ENCODE measurements at regions not wholly inside any gene's neighbourhood (a gene's known extent, or its start where the extent isn't known, plus 50 kb on each side); places are given as distances from the start of the nearest gene placed in this dataset.

GRCh38 chr14:58801086-58801485 lies 163.3 kb downstream of the DACT1 start:
- intact Hi-C loops (cut with DNase I), result no loop called here
- Histone ChIP-seq H3K27me3 (ENCODE audit: control insufficient read depth in 1 of 2, insufficient read depth in 2 of 2, low read length in 1 of 2) (no peaks in the 10 kb centered on the region), H3K4me1 (ENCODE audit: control insufficient read depth in 1 of 2, insufficient read depth in 2 of 2, low read length in 2 of 2) (no peaks in the 10 kb centered on the region), H3K9me3 (ENCODE audit: control insufficient read depth, low read length) (no peaks in the 10 kb centered on the region), H3K4me3 (ENCODE audit: low read length in 2 of 2) (no peak overlapping the region), H3K27ac (ENCODE audit: low read depth in 1 of 2, low read length in 2 of 2) (no peak overlapping the region), H3K36me3 (ENCODE audit: control insufficient read depth in 1 of 2, insufficient read depth in 2 of 2, low read length in 1 of 2) (no peaks in the 10 kb centered on the region)
- DNase-seq (no peak), ATAC-seq (ENCODE audit: low FRiP score) (no peak)

DNA sequence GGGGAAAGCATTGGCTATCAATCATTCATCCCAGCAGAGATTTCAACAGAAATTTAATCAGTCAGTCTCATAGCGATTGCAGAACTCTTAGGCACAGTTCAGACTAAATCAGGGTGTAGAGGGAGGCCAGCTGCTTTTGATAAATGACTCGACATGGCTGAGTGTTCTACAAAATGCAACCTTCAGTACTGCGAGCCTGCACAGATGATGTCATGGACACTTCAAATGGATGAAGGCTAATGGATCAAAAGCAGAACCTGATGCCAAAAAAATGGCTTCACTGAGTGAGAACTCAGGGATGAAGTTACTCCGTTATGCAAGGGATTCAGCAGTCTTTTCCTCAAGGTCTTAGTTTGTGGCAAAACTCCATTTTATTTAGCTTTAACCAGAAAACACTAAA lies 167.3 kb downstream of the DACT1 start:
- peak; percentile 64 for ATAC-seq (ENCODE audit: low FRiP score)
- Histone ChIP-seq H3K4me1 (ENCODE audit: control insufficient read depth in 1 of 2, insufficient read depth in 2 of 2, low read length in 2 of 2) (no peaks in the 10 kb centered on the region), H3K27me3 (ENCODE audit: control insufficient read depth in 1 of 2, insufficient read depth in 2 of 2, low read length in 1 of 2) (no peaks in the 10 kb centered on the region), H3K27ac (ENCODE audit: low read depth in 1 of 2, low read length in 2 of 2) (no peak overlapping the region), H3K9me3 (ENCODE audit: control insufficient read depth, low read length) (no peaks in the 10 kb centered on the region), H3K36me3 (ENCODE audit: control insufficient read depth in 1 of 2, insufficient read depth in 2 of 2, low read length in 1 of 2) (no peaks in the 10 kb centered on the region), H3K4me3 (ENCODE audit: low read length in 2 of 2) (no peak overlapping the region)
- no peak for DNase-seq
- intact Hi-C loops (cut with DNase I), result no loop called here
- WGBS, 2 donors, result 23 to 31% methylated on average over 4 of the region's 4 CpGs

GRCh38 chr14:58805605-58806409 lies 168.0 kb downstream of the DACT1 start:
- Histone ChIP-seq H3K4me1 (ENCODE audit: control insufficient read depth in 1 of 2, insufficient read depth in 2 of 2, low read length in 2 of 2) (no peaks in the 10 kb centered on the region), H3K4me3 (ENCODE audit: low read length in 2 of 2) (no peak overlapping the region), H3K27me3 (ENCODE audit: control insufficient read depth in 1 of 2, insufficient read depth in 2 of 2, low read length in 1 of 2) (no peaks in the 10 kb centered on the region), H3K9me3 (ENCODE audit: control insufficient read depth, low read length) (no peaks in the 10 kb centered on the region), H3K36me3 (ENCODE audit: control insufficient read depth in 1 of 2, insufficient read depth in 2 of 2, low read length in 1 of 2) (no peaks in the 10 kb centered on the region), H3K27ac (ENCODE audit: low read depth in 1 of 2, low read length in 2 of 2) (no peak overlapping the region)
- intact Hi-C loops (cut with DNase I), result no loop called here
- DNase-seq (no peak), ATAC-seq (ENCODE audit: low FRiP score) (no peak)
- 34 to 45% methylated on average over 6 of the region's 6 CpGs for WGBS, 2 donors

DNA sequence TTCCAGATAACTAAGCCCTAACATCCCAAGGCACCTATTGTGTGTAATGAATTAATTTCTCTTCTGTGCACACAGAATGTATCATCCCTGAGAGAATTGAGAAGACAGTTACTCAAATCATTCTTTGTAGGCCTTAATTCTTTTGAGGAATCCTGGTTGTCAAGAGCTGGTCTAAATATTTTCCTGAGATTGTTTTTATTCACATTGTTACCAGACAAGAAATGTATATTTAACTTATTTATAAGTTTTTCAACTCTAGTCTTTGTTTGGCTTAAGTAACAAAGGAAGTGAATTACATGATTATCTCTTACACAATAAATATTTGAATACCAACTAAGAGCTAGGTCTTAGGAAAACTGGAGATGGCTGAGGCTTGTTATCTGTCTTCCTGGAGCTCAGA lies 169.4 kb downstream of the DACT1 start:
- Histone ChIP-seq H3K27me3 (ENCODE audit: control insufficient read depth in 1 of 2, insufficient read depth in 2 of 2, low read length in 1 of 2) (no peaks in the 10 kb centered on the region), H3K9me3 (ENCODE audit: control insufficient read depth, low read length) (no peaks in the 10 kb centered on the region), H3K36me3 (ENCODE audit: control insufficient read depth in 1 of 2, insufficient read depth in 2 of 2, low read length in 1 of 2) (no peaks in the 10 kb centered on the region), H3K4me1 (ENCODE audit: control insufficient read depth in 1 of 2, insufficient read depth in 2 of 2, low read length in 2 of 2) (no peaks in the 10 kb centered on the region), H3K4me3 (ENCODE audit: low read length in 2 of 2) (no peak overlapping the region), H3K27ac (ENCODE audit: low read depth in 1 of 2, low read length in 2 of 2) (no peak overlapping the region)
- intact Hi-C loops (cut with DNase I), result no loop called here
- ATAC-seq (ENCODE audit: low FRiP score) (no peak), DNase-seq (no peak)

DNA sequence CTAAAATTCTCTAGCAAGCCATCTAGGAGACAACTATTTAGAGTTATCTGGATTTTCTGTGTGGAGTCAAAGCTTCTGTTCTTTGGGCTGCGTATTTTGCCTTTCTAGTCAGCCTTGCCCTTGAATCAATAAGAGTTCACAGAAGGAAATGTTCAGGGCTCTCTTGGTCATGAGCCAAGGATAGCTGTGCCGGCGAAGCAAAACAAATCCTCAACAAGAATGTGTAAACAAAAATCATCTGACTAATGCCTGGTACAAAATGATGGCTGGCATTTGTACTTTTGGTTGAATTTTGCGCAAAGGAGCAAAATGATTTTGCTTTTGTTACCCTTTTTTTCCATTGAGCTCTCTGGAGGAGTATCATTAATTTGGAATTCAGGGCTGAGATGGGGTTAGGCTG lies 171.1 kb downstream of the DACT1 start:
- no peak for ATAC-seq (ENCODE audit: low FRiP score)
- H3K36me3 ChIP-seq (ENCODE audit: control insufficient read depth in 1 of 2, insufficient read depth in 2 of 2, low read length in 1 of 2), result no peaks in the 10 kb centered on the region
- intact Hi-C loops (cut with DNase I), result no loop called here
- no peaks in the 10 kb centered on the region for H3K4me1 ChIP-seq (ENCODE audit: control insufficient read depth in 1 of 2, insufficient read depth in 2 of 2, low read length in 2 of 2)
- DNase-seq, result no peak
- no peak overlapping the region for H3K27ac ChIP-seq (ENCODE audit: low read depth in 1 of 2, low read length in 2 of 2)
- no peak overlapping the region for H3K4me3 ChIP-seq (ENCODE audit: low read length in 2 of 2)
- no peaks in the 10 kb centered on the region for H3K27me3 ChIP-seq (ENCODE audit: control insufficient read depth in 1 of 2, insufficient read depth in 2 of 2, low read length in 1 of 2)
- WGBS, 2 donors, result 36 to 37% methylated on average over 4 of the region's 4 CpGs
- no peaks in the 10 kb centered on the region for H3K9me3 ChIP-seq (ENCODE audit: control insufficient read depth, low read length)

GRCh38 chr14:58809520-58809919 lies 171.8 kb downstream of the DACT1 start:
- no peaks in the 10 kb centered on the region for H3K9me3 ChIP-seq (ENCODE audit: control insufficient read depth, low read length)
- WGBS, 2 donors, result 53 to 86% methylated on average over 1 of the region's 1 CpG
- no peak for ATAC-seq (ENCODE audit: low FRiP score)

GRCh38 chr14:58812050-58812910 lies 174.5 kb downstream of the DACT1 start:
- no peaks in the 10 kb centered on the region for H3K36me3 ChIP-seq (ENCODE audit: control insufficient read depth in 1 of 2, insufficient read depth in 2 of 2, low read length in 1 of 2)
- ATAC-seq (ENCODE audit: low FRiP score) (no peak), DNase-seq (no peak)
- intact Hi-C loops (cut with DNase I), result no loop called here
- no peaks in the 10 kb centered on the region for H3K27me3 ChIP-seq (ENCODE audit: control insufficient read depth in 1 of 2, insufficient read depth in 2 of 2, low read length in 1 of 2)
- H3K4me1 ChIP-seq (ENCODE audit: control insufficient read depth in 1 of 2, insufficient read depth in 2 of 2, low read length in 2 of 2), result no peaks in the 10 kb centered on the region
- 80 to 81% methylated on average over 3 of the region's 3 CpGs for WGBS, 2 donors
- no peak overlapping the region for H3K27ac ChIP-seq (ENCODE audit: low read depth in 1 of 2, low read length in 2 of 2)
- H3K4me3 ChIP-seq (ENCODE audit: low read length in 2 of 2), result no peak overlapping the region
- no peaks in the 10 kb centered on the region for H3K9me3 ChIP-seq (ENCODE audit: control insufficient read depth, low read length)

More at GRCh38 chr14:58809520-58809919, 171.8 kb downstream of the DACT1 start:
- Histone ChIP-seq H3K4me3 (ENCODE audit: low read length in 2 of 2) (no peak overlapping the region), H3K4me1 (ENCODE audit: control insufficient read depth in 1 of 2, insufficient read depth in 2 of 2, low read length in 2 of 2) (no peaks in the 10 kb centered on the region), H3K27me3 (ENCODE audit: control insufficient read depth in 1 of 2, insufficient read depth in 2 of 2, low read length in 1 of 2) (no peaks in the 10 kb centered on the region), H3K27ac (ENCODE audit: low read depth in 1 of 2, low read length in 2 of 2) (no peak overlapping the region), H3K36me3 (ENCODE audit: control insufficient read depth in 1 of 2, insufficient read depth in 2 of 2, low read length in 1 of 2) (no peaks in the 10 kb centered on the region)
- no peak for DNase-seq
- intact Hi-C loops (cut with DNase I), result no loop called here

- H3K27ac ChIP-seq (ENCODE audit: low read depth in 1 of 2, low read length in 2 of 2), result no peak overlapping the region
- intact Hi-C loops (cut with DNase I), result no loop called here
- no peaks in the 10 kb centered on the region for H3K4me1 ChIP-seq (ENCODE audit: control insufficient read depth in 1 of 2, insufficient read depth in 2 of 2, low read length in 2 of 2)
- DNase-seq (no peak), ATAC-seq (ENCODE audit: low FRiP score) (no peak)
- no peaks in the 10 kb centered on the region for H3K36me3 ChIP-seq (ENCODE audit: control insufficient read depth in 1 of 2, insufficient read depth in 2 of 2, low read length in 1 of 2)
- H3K4me3 ChIP-seq (ENCODE audit: low read length in 2 of 2), result no peak overlapping the region
- WGBS, 2 donors, result 94 to 96% methylated on average over 2 of the region's 2 CpGs
- no peaks in the 10 kb centered on the region for H3K9me3 ChIP-seq (ENCODE audit: control insufficient read depth, low read length)
- no peaks in the 10 kb centered on the region for H3K27me3 ChIP-seq (ENCODE audit: control insufficient read depth in 1 of 2, insufficient read depth in 2 of 2, low read length in 1 of 2)
These were observed 176.0 kb downstream of the DACT1 start for GRCh38 chr14:58813745-58814144.

DNA sequence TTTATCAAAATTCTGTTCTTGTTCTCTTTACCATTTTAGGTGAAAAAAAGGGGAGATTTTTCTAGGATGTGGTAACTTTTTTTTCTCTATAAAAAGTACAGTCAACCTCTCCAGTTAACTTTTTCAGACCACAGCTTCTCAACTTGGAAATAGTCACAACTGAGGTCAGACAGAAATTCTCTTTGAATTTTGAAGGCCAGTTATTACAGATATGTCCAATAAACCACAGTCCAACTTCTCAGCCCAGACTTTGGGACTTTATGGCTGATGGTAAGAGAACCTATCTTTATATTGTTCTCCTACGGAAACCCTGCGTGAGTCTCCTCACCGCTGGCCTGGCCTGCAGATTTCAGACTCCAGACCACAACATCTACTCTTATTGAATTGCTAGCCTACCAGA lies 176.7 kb downstream of the DACT1 start:
- Histone ChIP-seq H3K27me3 (ENCODE audit: control insufficient read depth in 1 of 2, insufficient read depth in 2 of 2, low read length in 1 of 2) (no peaks in the 10 kb centered on the region), H3K27ac (ENCODE audit: low read depth in 1 of 2, low read length in 2 of 2) (no peak overlapping the region), H3K36me3 (ENCODE audit: control insufficient read depth in 1 of 2, insufficient read depth in 2 of 2, low read length in 1 of 2) (no peaks in the 10 kb centered on the region), H3K4me3 (ENCODE audit: low read length in 2 of 2) (no peak overlapping the region), H3K4me1 (ENCODE audit: control insufficient read depth in 1 of 2, insufficient read depth in 2 of 2, low read length in 2 of 2) (no peaks in the 10 kb centered on the region), H3K9me3 (ENCODE audit: control insufficient read depth, low read length) (no peaks in the 10 kb centered on the region)
- DNase-seq (no peak), ATAC-seq (ENCODE audit: low FRiP score) (no peak)
- intact Hi-C loops (cut with DNase I), result no loop called here
- 97 to 98% methylated on average over 3 of the region's 3 CpGs for WGBS, 2 donors
